ENCODE measurements at regions not wholly inside any gene's neighbourhood (a gene's known extent, or its start where the extent isn't known, plus 50 kb on each side); places are given as distances from the start of the nearest gene placed in this dataset.

DNA sequence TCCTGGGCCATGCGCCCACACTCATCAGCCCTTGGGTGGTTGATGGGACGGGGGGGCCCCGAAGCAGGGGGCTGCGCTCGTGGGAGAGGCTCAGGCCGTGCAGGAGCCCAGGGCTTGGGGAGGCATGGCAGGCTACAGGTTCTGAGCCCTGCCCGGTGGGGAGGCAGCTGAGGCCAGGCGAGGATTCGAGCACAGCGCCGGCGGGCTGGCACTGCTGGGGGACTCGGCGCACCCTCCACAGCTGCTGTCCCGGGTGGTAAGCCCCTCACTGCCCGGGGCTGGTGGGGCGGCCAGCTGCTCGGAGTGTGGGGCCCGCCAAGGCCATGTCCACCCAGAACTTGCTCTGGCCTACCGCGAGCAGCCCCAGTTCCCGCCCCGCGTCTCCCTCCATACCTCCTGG is 295.8 kb upstream of the SEL1L start:
- Histone ChIP-seq H3K4me1 (no peaks in the 10 kb centered on the region), H3K27ac (no peak overlapping the region), H3K9me3 (ENCODE audit: control insufficient read depth, low read length) (no peaks in the 10 kb centered on the region), H3K27me3 (ENCODE audit: control insufficient read depth, insufficient read depth, low read length) (no peaks in the 10 kb centered on the region), H3K9ac (no peak overlapping the region), H3K36me3 (ENCODE audit: control insufficient read depth, insufficient read depth, low read length) (no peaks in the 10 kb centered on the region), H3K4me2 (ENCODE audit: low read length) (no peak overlapping the region), H3K4me3 (ENCODE audit: low read depth, low read length) (no peak overlapping the region), H3K79me2 (no peaks in the 10 kb centered on the region), H2AFZ (no peak overlapping the region)
- TF ChIP-seq, protein P1, sequence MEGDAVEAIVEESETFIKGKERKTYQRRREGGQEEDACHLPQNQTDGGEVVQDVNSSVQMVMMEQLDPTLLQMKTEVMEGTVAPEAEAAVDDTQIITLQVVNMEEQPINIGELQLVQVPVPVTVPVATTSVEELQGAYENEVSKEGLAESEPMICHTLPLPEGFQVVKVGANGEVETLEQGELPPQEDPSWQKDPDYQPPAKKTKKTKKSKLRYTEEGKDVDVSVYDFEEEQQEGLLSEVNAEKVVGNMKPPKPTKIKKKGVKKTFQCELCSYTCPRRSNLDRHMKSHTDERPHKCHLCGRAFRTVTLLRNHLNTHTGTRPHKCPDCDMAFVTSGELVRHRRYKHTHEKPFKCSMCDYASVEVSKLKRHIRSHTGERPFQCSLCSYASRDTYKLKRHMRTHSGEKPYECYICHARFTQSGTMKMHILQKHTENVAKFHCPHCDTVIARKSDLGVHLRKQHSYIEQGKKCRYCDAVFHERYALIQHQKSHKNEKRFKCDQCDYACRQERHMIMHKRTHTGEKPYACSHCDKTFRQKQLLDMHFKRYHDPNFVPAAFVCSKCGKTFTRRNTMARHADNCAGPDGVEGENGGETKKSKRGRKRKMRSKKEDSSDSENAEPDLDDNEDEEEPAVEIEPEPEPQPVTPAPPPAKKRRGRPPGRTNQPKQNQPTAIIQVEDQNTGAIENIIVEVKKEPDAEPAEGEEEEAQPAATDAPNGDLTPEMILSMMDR (IDR thresholded peaks at IDR 0.05): no peak

DNA sequence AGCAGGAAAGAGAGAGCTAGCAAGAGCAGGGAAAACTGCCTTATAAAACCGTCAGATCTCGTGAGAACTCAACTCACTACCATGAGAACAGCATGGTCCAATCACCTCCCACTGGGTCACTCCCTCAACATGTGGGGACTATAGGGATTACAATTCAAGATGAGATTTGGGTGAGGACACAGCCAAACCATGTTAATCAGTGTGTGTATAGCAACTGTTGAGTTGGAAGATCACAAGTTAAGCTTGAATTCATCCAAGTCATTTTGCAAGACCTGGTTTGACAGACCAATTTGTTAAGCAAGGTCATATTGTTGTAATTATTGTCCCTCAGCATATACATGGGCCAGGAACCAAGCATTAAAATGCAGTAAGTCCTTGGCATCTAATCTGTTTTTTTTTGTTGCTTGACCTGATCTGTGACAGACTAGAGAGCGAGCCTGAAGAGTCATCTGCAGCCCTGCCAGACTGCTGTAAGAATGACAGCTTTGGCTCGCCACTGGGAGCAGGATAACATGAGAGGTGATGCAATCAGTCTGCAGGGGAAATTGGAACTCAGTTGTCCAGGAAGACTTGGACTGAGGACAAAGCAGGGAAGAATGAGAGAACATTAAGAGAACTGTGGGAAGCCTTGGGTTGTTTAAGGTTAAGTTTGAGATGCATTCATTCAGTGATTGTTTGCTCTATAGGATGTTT is 297.6 kb upstream of the SEL1L start:
- TF ChIP-seq, protein P1 (IDR thresholded peaks at IDR 0.05): no peak
- Histone ChIP-seq H3K9ac (no peak overlapping the region), H3K27me3 (ENCODE audit: control insufficient read depth, insufficient read depth, low read length) (no peaks in the 10 kb centered on the region), H2AFZ (no peak overlapping the region), H3K4me2 (ENCODE audit: low read length) (no peak overlapping the region), H3K27ac (no peak overlapping the region), H3K79me2 (no peaks in the 10 kb centered on the region), H3K36me3 (ENCODE audit: control insufficient read depth, insufficient read depth, low read length) (no peaks in the 10 kb centered on the region), H3K4me3 (ENCODE audit: low read depth, low read length) (no peak overlapping the region), H3K9me3 (ENCODE audit: control insufficient read depth, low read length) (no peaks in the 10 kb centered on the region), H3K4me1 (no peaks in the 10 kb centered on the region)

DNA sequence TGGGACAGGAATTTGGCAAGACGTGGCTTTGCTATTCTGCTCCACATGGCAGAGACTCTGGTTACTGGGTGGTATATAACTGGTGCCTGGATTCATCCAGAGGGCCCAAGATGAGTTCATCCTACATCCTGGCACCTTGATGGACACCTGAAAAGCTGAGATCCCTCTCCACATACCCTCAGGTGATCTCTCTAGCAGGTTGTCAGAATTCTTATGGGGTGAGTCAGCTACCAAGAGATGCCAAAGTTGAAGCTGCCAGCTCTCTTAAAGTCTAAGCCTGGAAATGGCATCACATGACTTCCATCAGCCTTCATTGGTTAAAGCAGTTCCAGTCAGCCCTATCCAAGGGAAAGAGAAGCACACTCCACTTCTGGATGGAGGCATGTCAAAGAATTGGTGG is 300.7 kb upstream of the SEL1L start:
- Histone ChIP-seq H3K36me3 (ENCODE audit: control insufficient read depth, insufficient read depth, low read length) (no peaks in the 10 kb centered on the region), H3K9ac (no peak overlapping the region), H3K27me3 (ENCODE audit: control insufficient read depth, insufficient read depth, low read length) (no peaks in the 10 kb centered on the region), H3K4me3 (ENCODE audit: low read depth, low read length) (no peak overlapping the region), H3K4me2 (ENCODE audit: low read length) (no peak overlapping the region), H3K27ac (no peak overlapping the region), H3K79me2 (no peaks in the 10 kb centered on the region), H3K4me1 (no peaks in the 10 kb centered on the region), H3K9me3 (ENCODE audit: control insufficient read depth, low read length) (no peaks in the 10 kb centered on the region), H2AFZ (no peak overlapping the region)
- TF ChIP-seq, protein P1 (IDR thresholded peaks at IDR 0.05): no peak

DNA sequence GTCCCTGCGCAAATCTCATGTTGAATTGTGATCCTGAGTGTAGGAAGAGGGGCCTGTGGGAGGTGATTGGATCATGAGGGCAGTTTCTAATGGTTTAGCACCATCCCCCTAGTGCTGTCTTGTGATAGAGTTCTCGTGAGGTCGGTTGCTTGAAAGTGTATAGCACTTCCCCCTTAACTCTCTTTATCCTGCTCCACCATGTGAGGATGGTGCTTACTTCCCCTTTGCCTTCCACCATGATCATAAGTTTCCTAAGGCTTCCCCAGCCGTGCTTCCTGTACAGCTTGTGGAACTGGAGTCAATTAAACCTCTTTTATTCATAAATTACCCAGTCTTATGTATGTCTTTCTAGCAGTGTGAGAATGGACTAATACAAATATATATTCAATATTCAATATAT is 303.7 kb upstream of the SEL1L start:
- H3K9ac ChIP-seq: no peak overlapping the region
- H3K27me3 ChIP-seq (ENCODE audit: control insufficient read depth, insufficient read depth, low read length): no peaks in the 10 kb centered on the region
- H3K4me3 ChIP-seq (ENCODE audit: low read depth, low read length): no peak overlapping the region
- no peak overlapping the region for H3K4me2 ChIP-seq (ENCODE audit: low read length)
- no peak overlapping the region for H2AFZ ChIP-seq
- no peaks in the 10 kb centered on the region for H3K79me2 ChIP-seq
- TF ChIP-seq, protein P1 (IDR thresholded peaks at IDR 0.05): no peak
- no peaks in the 10 kb centered on the region for H3K9me3 ChIP-seq (ENCODE audit: control insufficient read depth, low read length)
- no peak overlapping the region for H3K27ac ChIP-seq
- H3K4me1 ChIP-seq: no peaks in the 10 kb centered on the region
- no peaks in the 10 kb centered on the region for H3K36me3 ChIP-seq (ENCODE audit: control insufficient read depth, insufficient read depth, low read length)

DNA sequence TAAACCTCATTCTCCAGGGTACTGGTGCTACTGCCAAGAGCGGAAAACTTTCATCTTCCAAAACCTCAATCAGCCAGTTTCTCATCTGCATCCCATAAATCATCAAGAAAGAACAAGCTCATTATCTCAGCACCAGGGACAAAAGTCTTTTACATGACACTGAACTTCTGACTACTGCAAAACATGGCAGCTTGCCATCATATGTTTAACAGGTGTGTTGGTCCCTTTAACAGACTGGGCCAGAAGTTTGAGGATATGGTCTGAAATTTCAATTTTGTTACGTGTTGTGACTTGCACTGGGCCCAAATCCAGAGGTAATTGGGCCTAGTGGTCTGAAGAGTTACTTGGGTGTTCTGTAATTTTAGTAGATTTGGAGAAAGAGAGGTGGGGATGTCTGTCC is 305.4 kb upstream of the SEL1L start:
- no peaks in the 10 kb centered on the region for H3K79me2 ChIP-seq
- H3K4me1 ChIP-seq: no peaks in the 10 kb centered on the region
- H2AFZ ChIP-seq: no peak overlapping the region
- no peaks in the 10 kb centered on the region for H3K9me3 ChIP-seq (ENCODE audit: control insufficient read depth, low read length)
- no peak overlapping the region for H3K27ac ChIP-seq
- no peak overlapping the region for H3K9ac ChIP-seq
- H3K27me3 ChIP-seq (ENCODE audit: control insufficient read depth, insufficient read depth, low read length): no peaks in the 10 kb centered on the region
- H3K36me3 ChIP-seq (ENCODE audit: control insufficient read depth, insufficient read depth, low read length): no peaks in the 10 kb centered on the region
- H3K4me2 ChIP-seq (ENCODE audit: low read length): no peak overlapping the region
- TF ChIP-seq, protein P1 (IDR thresholded peaks at IDR 0.05): no peak
- H3K4me3 ChIP-seq (ENCODE audit: low read depth, low read length): no peak overlapping the region
